Neutrophil (primary cell): ENCODE measurements at regions not wholly inside any gene's neighbourhood (a gene's known extent, or its start where the extent isn't known, plus 50 kb on each side); places are given as distances from the start of the nearest gene placed in this dataset.

Experiments
- H3K27ac ChIP-seq: fragments of 200-600 bp; sonication (generic); 2 replicates; pipeline ENCODE4 v1.5.1; 2016; ENCODE audit warnings: mild to moderate bottlenecking, moderate library complexity
- H3K27me3 ChIP-seq: fragments of 200-600 bp; sonication (generic); 2 replicates; pipeline ENCODE4 v1.6.0; 2016; ENCODE audit warnings: mild to moderate bottlenecking
- H3K36me3 ChIP-seq: fragments of 200-600 bp; sonication (generic); 2 replicates; pipeline ENCODE4 v1.5.1; 2017
- H3K4me1 ChIP-seq, 2 experiments: fragments of 200-600 bp in 1 of 2; sonication (generic) in 1 of 2; 1 replicate in 1 of 2; 2 replicates in 1 of 2; pipeline versions ENCODE4 v1.5.1 to v1.6.1; 2013 to 2016; ENCODE audit warnings: low read depth in 1 of 2, low read length in 1 of 2, mild to moderate bottlenecking in 1 of 2, moderate library complexity in 1 of 2; ENCODE audit not compliant: control insufficient read depth in 1 of 2, insufficient read depth in 1 of 2
- H3K4me3 ChIP-seq, 2 experiments: fragments of 200-600 bp in 1 of 2; sonication (generic) in 1 of 2; 1 replicate in 1 of 2; 2 replicates in 1 of 2; pipeline ENCODE4 v1.5.1; 2013 to 2016; ENCODE audit warnings: low read depth in 1 of 2, low read length in 1 of 2, mild to moderate bottlenecking in 1 of 2, moderate library complexity in 1 of 2
- H3K9me3 ChIP-seq: fragments of 200-600 bp; sonication (generic); 2 replicates; pipeline ENCODE4 v1.5.1; 2016
- TF ChIP-seq, protein P1 (sequence below): fragments of 200-600 bp; sonication (generic); IDR thresholded peaks from 2 replicates; pipeline ENCODE4 v1.5.1; 2016; ENCODE audit warnings: antibody characterized with exemption

DNA sequence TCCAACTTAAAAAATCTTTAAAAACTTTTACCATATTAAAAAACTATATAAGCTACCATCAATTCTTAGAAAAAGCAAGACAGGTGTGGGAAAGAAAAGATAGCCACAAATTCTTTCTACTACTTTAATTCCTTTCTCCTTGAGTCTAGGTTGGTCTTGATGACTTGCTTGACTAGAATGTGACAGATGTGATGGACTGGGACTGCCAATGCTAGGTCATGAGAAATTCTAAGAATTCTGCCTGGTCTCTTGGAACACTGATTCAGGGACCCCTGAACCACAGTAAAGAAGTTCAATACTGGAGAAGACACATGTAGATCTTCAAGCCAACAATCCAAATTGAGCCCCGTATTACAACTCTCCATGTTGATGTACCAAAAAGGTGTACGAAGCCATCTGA is 326.6 kb upstream of the B3GALT2 start:
- H3K4me1 ChIP-seq: no peaks in the 10 kb centered on the region
- no peaks in the 10 kb centered on the region for H3K9me3 ChIP-seq
- no peak overlapping the region for H3K27ac ChIP-seq
- no peak overlapping the region for H3K4me3 ChIP-seq
- H3K27me3 ChIP-seq: no peaks in the 10 kb centered on the region
- TF ChIP-seq, protein P1, sequence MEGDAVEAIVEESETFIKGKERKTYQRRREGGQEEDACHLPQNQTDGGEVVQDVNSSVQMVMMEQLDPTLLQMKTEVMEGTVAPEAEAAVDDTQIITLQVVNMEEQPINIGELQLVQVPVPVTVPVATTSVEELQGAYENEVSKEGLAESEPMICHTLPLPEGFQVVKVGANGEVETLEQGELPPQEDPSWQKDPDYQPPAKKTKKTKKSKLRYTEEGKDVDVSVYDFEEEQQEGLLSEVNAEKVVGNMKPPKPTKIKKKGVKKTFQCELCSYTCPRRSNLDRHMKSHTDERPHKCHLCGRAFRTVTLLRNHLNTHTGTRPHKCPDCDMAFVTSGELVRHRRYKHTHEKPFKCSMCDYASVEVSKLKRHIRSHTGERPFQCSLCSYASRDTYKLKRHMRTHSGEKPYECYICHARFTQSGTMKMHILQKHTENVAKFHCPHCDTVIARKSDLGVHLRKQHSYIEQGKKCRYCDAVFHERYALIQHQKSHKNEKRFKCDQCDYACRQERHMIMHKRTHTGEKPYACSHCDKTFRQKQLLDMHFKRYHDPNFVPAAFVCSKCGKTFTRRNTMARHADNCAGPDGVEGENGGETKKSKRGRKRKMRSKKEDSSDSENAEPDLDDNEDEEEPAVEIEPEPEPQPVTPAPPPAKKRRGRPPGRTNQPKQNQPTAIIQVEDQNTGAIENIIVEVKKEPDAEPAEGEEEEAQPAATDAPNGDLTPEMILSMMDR: no peak
- no peaks in the 10 kb centered on the region for H3K36me3 ChIP-seq

DNA sequence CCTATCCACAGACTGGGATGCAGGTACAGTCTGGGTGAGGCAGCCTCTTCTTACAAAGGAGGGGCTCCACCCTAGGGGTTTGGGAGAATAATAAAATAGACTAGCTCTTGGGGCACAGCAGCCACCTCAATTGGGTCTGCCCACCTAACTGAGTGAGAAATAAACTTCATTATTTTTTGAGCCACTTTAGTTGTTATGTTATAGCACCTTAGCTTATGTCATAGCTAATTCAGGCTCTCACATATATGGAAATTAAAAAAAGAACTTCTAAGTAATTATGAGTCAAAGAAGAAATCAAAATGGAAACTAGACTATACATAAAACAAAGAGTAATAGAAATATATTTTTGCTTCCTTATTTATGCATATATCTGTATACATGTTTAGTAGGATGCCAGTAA is 318.5 kb upstream of the B3GALT2 start:
- Histone ChIP-seq H3K36me3 (no peaks in the 10 kb centered on the region), H3K4me1 (no peaks in the 10 kb centered on the region), H3K27me3 (no peaks in the 10 kb centered on the region), H3K4me3 (no peak overlapping the region), H3K9me3 (no peaks in the 10 kb centered on the region), H3K27ac (no peak overlapping the region)
- TF ChIP-seq, protein P1: no peak

DNA sequence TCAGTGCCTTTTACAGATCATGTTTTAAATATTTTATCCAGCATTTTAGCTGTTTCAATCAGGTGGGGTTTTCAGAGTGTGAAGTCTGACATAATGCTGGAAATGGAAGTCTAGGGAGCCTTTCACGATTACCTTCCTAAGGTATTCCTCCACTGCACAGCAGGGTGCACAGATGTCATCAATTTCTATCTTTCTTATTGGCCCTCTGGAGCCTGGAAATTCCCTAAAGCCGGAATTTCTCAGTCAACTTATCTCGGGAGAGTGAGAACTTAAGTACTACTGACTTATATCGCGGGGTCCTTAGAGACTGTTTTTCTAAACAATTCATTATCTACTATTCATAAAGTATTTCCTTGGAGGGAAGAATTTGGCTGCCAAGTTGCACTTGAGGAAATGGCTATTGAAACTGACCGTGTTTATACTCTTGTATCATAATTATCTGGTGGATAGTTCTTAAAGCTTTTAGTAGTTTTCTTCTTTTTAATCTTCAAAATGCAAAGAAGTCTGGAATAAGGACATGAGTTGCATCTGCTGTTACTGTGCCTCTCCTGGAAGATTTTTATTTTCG is 311.8 kb upstream of the B3GALT2 start:
- Histone ChIP-seq H3K4me3 (no peak overlapping the region), H3K9me3 (no peaks in the 10 kb centered on the region)
- TF ChIP-seq, protein P1: no peak

DNA sequence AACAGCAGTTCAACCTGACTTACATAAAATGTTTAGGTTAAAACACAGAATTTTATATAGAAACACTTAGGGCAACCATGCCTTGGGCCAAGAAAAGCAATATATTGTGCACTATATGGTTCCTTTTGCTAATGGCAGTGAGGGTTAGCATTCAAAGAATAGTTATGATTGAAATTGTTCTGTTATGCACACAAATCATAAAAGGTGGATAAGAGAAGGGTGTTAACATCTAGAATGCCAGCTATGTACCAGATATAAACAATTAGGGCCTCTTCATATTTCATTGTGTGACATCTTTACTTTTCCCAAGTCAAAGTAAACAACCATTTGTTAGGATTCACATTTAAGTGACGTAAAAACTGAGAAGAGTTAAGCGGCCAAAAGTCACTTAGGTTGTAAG is 308.0 kb upstream of the B3GALT2 start:
- H3K4me3 ChIP-seq: no peak overlapping the region
- no peaks in the 10 kb centered on the region for H3K4me1 ChIP-seq
- H3K9me3 ChIP-seq: no peaks in the 10 kb centered on the region
- no peak overlapping the region for H3K27ac ChIP-seq
- TF ChIP-seq, protein P1: no peak
- no peaks in the 10 kb centered on the region for H3K27me3 ChIP-seq
- H3K36me3 ChIP-seq: no peaks in the 10 kb centered on the region

More for the DNA sequence above, 311.8 kb upstream of the B3GALT2 start:
- H3K4me1 ChIP-seq: no peaks in the 10 kb centered on the region
- no peaks in the 10 kb centered on the region for H3K36me3 ChIP-seq
- H3K27me3 ChIP-seq: no peaks in the 10 kb centered on the region
- no peak overlapping the region for H3K27ac ChIP-seq

DNA sequence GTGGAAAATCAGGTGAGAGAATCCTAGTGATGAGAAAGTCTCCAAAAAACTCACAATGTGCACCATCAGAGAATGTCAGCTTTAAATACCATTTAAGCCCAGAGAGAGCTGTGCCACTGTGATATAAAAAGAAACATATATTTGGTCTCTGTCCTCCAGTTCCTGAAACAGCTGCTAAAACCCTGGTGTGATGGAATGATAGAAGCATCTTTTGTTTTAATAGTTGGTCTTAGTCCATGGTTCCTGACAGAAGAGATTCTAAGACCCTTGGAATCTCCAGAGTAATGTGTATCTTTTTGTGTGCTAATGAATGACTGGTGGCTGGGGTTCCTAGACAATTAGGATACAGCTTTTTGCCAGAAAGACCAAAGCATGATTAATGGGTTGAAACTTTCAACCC is 302.8 kb upstream of the B3GALT2 start:
- H3K27me3 ChIP-seq: no peaks in the 10 kb centered on the region
- no peaks in the 10 kb centered on the region for H3K9me3 ChIP-seq
- H3K4me1 ChIP-seq: no peaks in the 10 kb centered on the region
- H3K4me3 ChIP-seq: no peak overlapping the region
- H3K27ac ChIP-seq: no peak overlapping the region
- TF ChIP-seq, protein P1: no peak
- no peaks in the 10 kb centered on the region for H3K36me3 ChIP-seq

DNA sequence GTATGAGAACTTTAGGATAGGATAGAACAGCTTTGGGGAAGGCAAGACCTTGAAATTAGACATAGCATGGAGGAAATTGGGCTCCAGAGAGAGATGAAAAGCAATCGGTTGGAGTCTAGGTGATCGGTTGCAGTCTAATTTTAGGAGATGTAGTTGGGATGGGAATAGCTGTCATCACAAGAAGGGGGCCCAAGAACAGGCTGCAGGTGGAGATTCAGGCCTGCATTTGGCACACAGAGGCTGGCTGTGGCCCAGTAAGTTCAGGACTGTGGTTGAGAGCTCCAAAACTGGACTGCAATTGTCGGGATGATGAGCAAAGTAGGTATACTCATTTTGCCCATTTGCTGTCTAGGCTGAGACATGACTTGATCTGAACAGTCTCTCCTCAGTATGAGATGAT is 301.3 kb upstream of the B3GALT2 start:
- Histone ChIP-seq H3K9me3 (no peaks in the 10 kb centered on the region), H3K27ac (no peak overlapping the region), H3K27me3 (no peaks in the 10 kb centered on the region), H3K36me3 (no peaks in the 10 kb centered on the region), H3K4me3 (no peak overlapping the region), H3K4me1 (no peaks in the 10 kb centered on the region)
- TF ChIP-seq, protein P1: no peak
